ENCODE measurements at regions not wholly inside any gene's neighbourhood (a gene's known extent, or its start where the extent isn't known, plus 50 kb on each side); places are given as distances from the start of the nearest gene placed in this dataset.

GRCh38 chr13:64266024-64266423 is 2850.4 kb upstream of the PCDH20 start:
- H3K36me3 ChIP-seq (ENCODE audit: control insufficient read depth in 5 of 5, insufficient read depth in 5 of 5, low read length in 5 of 5) = no peaks in the 10 kb centered on the region
- H3K27ac ChIP-seq (ENCODE audit: low read depth, low read length) = no peak overlapping the region
- H3K9me3 ChIP-seq (ENCODE audit: control insufficient read depth in 5 of 5, low read length in 5 of 5) = peaks cover 0 to 4% (median 0%) of the 10 kb centered on the region in 5 donors
- no peaks in the 10 kb centered on the region for H3K27me3 ChIP-seq (ENCODE audit: control insufficient read depth in 5 of 5, insufficient read depth in 4 of 5, low read length in 5 of 5)
- no peaks in the 10 kb centered on the region for H3K4me1 ChIP-seq (ENCODE audit: control insufficient read depth in 5 of 5, insufficient read depth in 5 of 5, low read length in 5 of 5)
- no peak overlapping the region for H3K9ac ChIP-seq (ENCODE audit: low read length in 5 of 5)
- no peak overlapping the region for H3K4me3 ChIP-seq (ENCODE audit: low read depth in 1 of 5, low read length in 5 of 5)

GRCh38 chr13:64263285-64263684 is 2847.6 kb upstream of the PCDH20 start:
- Histone ChIP-seq H3K9ac (ENCODE audit: low read length in 5 of 5) (no peak overlapping the region), H3K4me1 (ENCODE audit: control insufficient read depth in 5 of 5, insufficient read depth in 5 of 5, low read length in 5 of 5) (no peaks in the 10 kb centered on the region), H3K27ac (ENCODE audit: low read depth, low read length) (no peak overlapping the region), H3K36me3 (ENCODE audit: control insufficient read depth in 5 of 5, insufficient read depth in 5 of 5, low read length in 5 of 5) (no peaks in the 10 kb centered on the region), H3K9me3 (ENCODE audit: control insufficient read depth in 5 of 5, low read length in 5 of 5) (peaks cover 0 to 4% (median 0%) of the 10 kb centered on the region in 5 donors), H3K4me3 (ENCODE audit: low read depth in 1 of 5, low read length in 5 of 5) (no peak overlapping the region), H3K27me3 (ENCODE audit: control insufficient read depth in 5 of 5, insufficient read depth in 4 of 5, low read length in 5 of 5) (no peaks in the 10 kb centered on the region)

GRCh38 chr13:64256751-64257150 is 2841.1 kb upstream of the PCDH20 start:
- Histone ChIP-seq H3K36me3 (ENCODE audit: control insufficient read depth in 5 of 5, insufficient read depth in 5 of 5, low read length in 5 of 5) (no peaks in the 10 kb centered on the region), H3K27ac (ENCODE audit: low read depth, low read length) (no peak overlapping the region), H3K4me3 (ENCODE audit: low read depth in 1 of 5, low read length in 5 of 5) (no peak overlapping the region), H3K4me1 (ENCODE audit: control insufficient read depth in 5 of 5, insufficient read depth in 5 of 5, low read length in 5 of 5) (no peaks in the 10 kb centered on the region), H3K27me3 (ENCODE audit: control insufficient read depth in 5 of 5, insufficient read depth in 4 of 5, low read length in 5 of 5) (no peaks in the 10 kb centered on the region), H3K9ac (ENCODE audit: low read length in 5 of 5) (no peak overlapping the region), H3K9me3 (ENCODE audit: control insufficient read depth in 5 of 5, low read length in 5 of 5) (no peaks in the 10 kb centered on the region)

GRCh38 chr13:64255988-64256387 is 2840.3 kb upstream of the PCDH20 start:
- no peak overlapping the region for H3K27ac ChIP-seq (ENCODE audit: low read depth, low read length)
- H3K36me3 ChIP-seq (ENCODE audit: control insufficient read depth in 5 of 5, insufficient read depth in 5 of 5, low read length in 5 of 5) = no peaks in the 10 kb centered on the region
- H3K9ac ChIP-seq (ENCODE audit: low read length in 5 of 5) = no peak overlapping the region
- H3K4me1 ChIP-seq (ENCODE audit: control insufficient read depth in 5 of 5, insufficient read depth in 5 of 5, low read length in 5 of 5) = no peaks in the 10 kb centered on the region
- H3K9me3 ChIP-seq (ENCODE audit: control insufficient read depth in 5 of 5, low read length in 5 of 5) = peaks cover 0 to 5% (median under 1%) of the 10 kb centered on the region in 5 donors
- no peaks in the 10 kb centered on the region for H3K27me3 ChIP-seq (ENCODE audit: control insufficient read depth in 5 of 5, insufficient read depth in 4 of 5, low read length in 5 of 5)
- no peak overlapping the region for H3K4me3 ChIP-seq (ENCODE audit: low read depth in 1 of 5, low read length in 5 of 5)

- Histone ChIP-seq H3K9me3 (ENCODE audit: control insufficient read depth in 5 of 5, low read length in 5 of 5) (peaks cover 0 to 8% (median 3%) of the 10 kb centered on the region in 5 donors), H3K36me3 (ENCODE audit: control insufficient read depth in 5 of 5, insufficient read depth in 5 of 5, low read length in 5 of 5) (no peaks in the 10 kb centered on the region), H3K9ac (ENCODE audit: low read length in 5 of 5) (no peak overlapping the region), H3K27me3 (ENCODE audit: control insufficient read depth in 5 of 5, insufficient read depth in 4 of 5, low read length in 5 of 5) (no peaks in the 10 kb centered on the region), H3K4me1 (ENCODE audit: control insufficient read depth in 5 of 5, insufficient read depth in 5 of 5, low read length in 5 of 5) (no peaks in the 10 kb centered on the region), H3K27ac (ENCODE audit: low read depth, low read length) (no peak overlapping the region), H3K4me3 (ENCODE audit: low read depth in 1 of 5, low read length in 5 of 5) (no peak overlapping the region)
Observed at GRCh38 chr13:64248371-64249065, 2832.9 kb upstream of the PCDH20 start.

GRCh38 chr13:64239372-64239771 is 2823.7 kb upstream of the PCDH20 start:
- Histone ChIP-seq H3K27ac (ENCODE audit: low read depth, low read length) (no peak overlapping the region), H3K36me3 (ENCODE audit: control insufficient read depth in 5 of 5, insufficient read depth in 5 of 5, low read length in 5 of 5) (no peaks in the 10 kb centered on the region), H3K27me3 (ENCODE audit: control insufficient read depth in 5 of 5, insufficient read depth in 4 of 5, low read length in 5 of 5) (no peaks in the 10 kb centered on the region), H3K4me3 (ENCODE audit: low read depth in 1 of 5, low read length in 5 of 5) (no peak overlapping the region), H3K9ac (ENCODE audit: low read length in 5 of 5) (no peak overlapping the region), H3K4me1 (ENCODE audit: control insufficient read depth in 5 of 5, insufficient read depth in 5 of 5, low read length in 5 of 5) (no peaks in the 10 kb centered on the region), H3K9me3 (ENCODE audit: control insufficient read depth in 5 of 5, low read length in 5 of 5) (no peaks in the 10 kb centered on the region)

- Histone ChIP-seq H3K36me3 (ENCODE audit: control insufficient read depth in 5 of 5, insufficient read depth in 5 of 5, low read length in 5 of 5) (no peaks in the 10 kb centered on the region), H3K9ac (ENCODE audit: low read length in 5 of 5) (no peak overlapping the region), H3K27ac (ENCODE audit: low read depth, low read length) (no peak overlapping the region), H3K4me3 (ENCODE audit: low read depth in 1 of 5, low read length in 5 of 5) (no peak overlapping the region), H3K9me3 (ENCODE audit: control insufficient read depth in 5 of 5, low read length in 5 of 5) (no peaks in the 10 kb centered on the region), H3K27me3 (ENCODE audit: control insufficient read depth in 5 of 5, insufficient read depth in 4 of 5, low read length in 5 of 5) (no peaks in the 10 kb centered on the region), H3K4me1 (ENCODE audit: control insufficient read depth in 5 of 5, insufficient read depth in 5 of 5, low read length in 5 of 5) (no peaks in the 10 kb centered on the region)
Observed at GRCh38 chr13:64234255-64234654, 2818.6 kb upstream of the PCDH20 start.

- Histone ChIP-seq H3K9me3 (ENCODE audit: control insufficient read depth in 5 of 5, low read length in 5 of 5) (no peaks in the 10 kb centered on the region), H3K9ac (ENCODE audit: low read length in 5 of 5) (no peak overlapping the region), H3K36me3 (ENCODE audit: control insufficient read depth in 5 of 5, insufficient read depth in 5 of 5, low read length in 5 of 5) (no peaks in the 10 kb centered on the region), H3K27me3 (ENCODE audit: control insufficient read depth in 5 of 5, insufficient read depth in 4 of 5, low read length in 5 of 5) (no peaks in the 10 kb centered on the region), H3K4me1 (ENCODE audit: control insufficient read depth in 5 of 5, insufficient read depth in 5 of 5, low read length in 5 of 5) (no peaks in the 10 kb centered on the region), H3K4me3 (ENCODE audit: low read depth in 1 of 5, low read length in 5 of 5) (no peak overlapping the region), H3K27ac (ENCODE audit: low read depth, low read length) (no peak overlapping the region)
Observed at GRCh38 chr13:64223016-64223415, 2807.4 kb upstream of the PCDH20 start.

GRCh38 chr13:64206430-64207225 is 2791.0 kb upstream of the PCDH20 start:
- no peak overlapping the region for H3K4me3 ChIP-seq (ENCODE audit: low read depth in 1 of 5, low read length in 5 of 5)
- H3K27me3 ChIP-seq (ENCODE audit: control insufficient read depth in 5 of 5, insufficient read depth in 4 of 5, low read length in 5 of 5) = no peaks in the 10 kb centered on the region
- H3K9me3 ChIP-seq (ENCODE audit: control insufficient read depth in 5 of 5, low read length in 5 of 5) = peaks cover 0 to 6% (median 0%) of the 10 kb centered on the region in 5 donors
- no peak overlapping the region for H3K9ac ChIP-seq (ENCODE audit: low read length in 5 of 5)
- no peak overlapping the region for H3K27ac ChIP-seq (ENCODE audit: low read depth, low read length)
- H3K4me1 ChIP-seq (ENCODE audit: control insufficient read depth in 5 of 5, insufficient read depth in 5 of 5, low read length in 5 of 5) = no peaks in the 10 kb centered on the region
- no peaks in the 10 kb centered on the region for H3K36me3 ChIP-seq (ENCODE audit: control insufficient read depth in 5 of 5, insufficient read depth in 5 of 5, low read length in 5 of 5)

GRCh38 chr13:64202517-64202916 is 2786.9 kb upstream of the PCDH20 start:
- Histone ChIP-seq H3K9me3 (ENCODE audit: control insufficient read depth in 5 of 5, low read length in 5 of 5) (peaks cover 0 to 6% (median 0%) of the 10 kb centered on the region in 5 donors), H3K27me3 (ENCODE audit: control insufficient read depth in 5 of 5, insufficient read depth in 4 of 5, low read length in 5 of 5) (no peaks in the 10 kb centered on the region), H3K36me3 (ENCODE audit: control insufficient read depth in 5 of 5, insufficient read depth in 5 of 5, low read length in 5 of 5) (no peaks in the 10 kb centered on the region)

More at GRCh38 chr13:64202517-64202916, 2786.9 kb upstream of the PCDH20 start:
- no peak overlapping the region for H3K27ac ChIP-seq (ENCODE audit: low read depth, low read length)
- no peak overlapping the region for H3K4me3 ChIP-seq (ENCODE audit: low read depth in 1 of 5, low read length in 5 of 5)
- no peaks in the 10 kb centered on the region for H3K4me1 ChIP-seq (ENCODE audit: control insufficient read depth in 5 of 5, insufficient read depth in 5 of 5, low read length in 5 of 5)
- H3K9ac ChIP-seq (ENCODE audit: low read length in 5 of 5) = no peak overlapping the region
